HUES48 (cell line): ENCODE measurements at regions not wholly inside any gene's neighbourhood (a gene's known extent, or its start where the extent isn't known, plus 50 kb on each side); places are given as distances from the start of the nearest gene placed in this dataset.
"Not testable (repeated sequence)": the region's sequence is repeated elsewhere in the genome, so short reads cannot be mapped to it uniquely, and the experiment has no call there.

Source experiments
- H3K27ac ChIP-seq: one replicate; pipeline ENCODE4 v1.7.0; 2013; ENCODE audit warnings: low read depth, low read length, inconsistent platforms
- H3K27me3 ChIP-seq: 2 replicates; pipeline ENCODE4 v1.6.1; 2013; ENCODE audit warnings: mild to moderate bottlenecking, low read length; ENCODE audit not compliant: control insufficient read depth, insufficient read depth
- H3K36me3 ChIP-seq: 2 replicates; pipeline ENCODE4 v1.6.1; 2013; ENCODE audit warnings: low read length; ENCODE audit not compliant: control insufficient read depth, insufficient read depth
- H3K4me1 ChIP-seq: 2 replicates; pipeline ENCODE4 v1.6.1; 2013; ENCODE audit warnings: mild to moderate bottlenecking, low read length; ENCODE audit not compliant: control insufficient read depth, insufficient read depth
- H3K4me3 ChIP-seq: 2 replicates; pipeline ENCODE4 v1.5.1; 2013; ENCODE audit warnings: mild to moderate bottlenecking, low read depth, low read length
- H3K9ac ChIP-seq: 2 replicates; pipeline ENCODE4 v1.6.1; 2013; ENCODE audit warnings: mild to moderate bottlenecking, low read depth, low read length, moderate library complexity
- H3K9me3 ChIP-seq: 2 replicates; pipeline ENCODE4 v1.6.1; 2013; ENCODE audit warnings: low read length; ENCODE audit not compliant: control insufficient read depth, insufficient read depth

DNA sequence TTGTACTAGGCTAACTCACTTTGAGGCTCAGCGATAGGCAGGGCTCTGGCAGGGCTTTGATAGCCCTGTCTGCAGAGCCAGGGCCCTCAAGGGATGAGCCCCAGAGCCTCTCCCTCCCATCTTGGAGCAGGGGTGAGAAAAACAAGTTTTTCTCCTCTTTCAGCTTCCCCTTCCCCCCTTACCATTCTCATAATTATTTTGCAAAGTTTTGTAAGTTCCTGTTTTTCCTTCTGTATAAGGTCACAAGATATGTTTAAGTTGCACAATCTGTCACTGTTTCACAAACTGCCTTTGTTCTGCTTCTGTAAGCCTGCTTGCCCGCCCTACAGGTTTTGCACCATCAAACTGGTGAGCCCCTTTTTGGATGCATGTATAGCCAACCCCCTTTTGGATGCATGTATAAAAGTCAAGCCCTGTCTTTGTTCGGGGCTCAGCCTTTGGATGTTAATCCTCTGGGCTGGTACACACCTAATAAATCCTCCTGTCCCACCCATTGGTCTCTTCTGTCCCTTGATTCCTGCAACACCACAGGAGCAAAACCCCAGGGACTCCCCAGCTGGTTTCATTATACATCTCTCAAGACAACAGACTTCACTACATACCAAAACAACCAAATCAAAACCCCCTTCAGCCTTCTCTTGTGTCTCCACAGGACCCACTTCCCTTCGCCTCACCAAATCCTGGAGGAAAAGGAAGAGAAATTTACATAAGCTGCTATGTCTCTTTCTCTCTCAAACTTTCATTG lies 52.5 kb upstream of the RESF1 start:
- no peaks in the 10 kb centered on the region for H3K27me3 ChIP-seq
- H3K9ac ChIP-seq: no peak overlapping the region
- H3K9me3 ChIP-seq: peaks cover 41% of the 10 kb centered on the region
- no peak overlapping the region for H3K27ac ChIP-seq
- H3K4me1 ChIP-seq: no peaks in the 10 kb centered on the region
- no peaks in the 10 kb centered on the region for H3K36me3 ChIP-seq
- no peak overlapping the region for H3K4me3 ChIP-seq

DNA sequence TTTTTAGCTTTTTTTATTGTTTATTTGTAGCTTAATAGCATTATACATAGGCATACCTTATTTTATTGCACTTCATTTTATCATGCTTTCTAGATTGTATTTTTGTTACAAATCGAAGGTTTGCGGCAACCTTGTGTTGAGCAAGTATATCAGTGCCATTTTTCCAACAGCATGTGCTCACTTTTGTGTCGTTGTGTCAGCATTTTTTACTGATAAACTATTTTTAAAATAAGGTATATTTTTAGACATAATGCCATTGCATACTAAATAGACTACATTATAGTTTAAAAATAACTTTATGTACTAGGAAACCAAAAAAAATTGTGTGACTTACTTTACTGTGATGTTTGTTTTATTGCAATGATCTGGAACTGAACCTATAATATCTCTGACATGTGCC lies 56.2 kb upstream of the RESF1 start:
- H3K9ac ChIP-seq: no peak overlapping the region
- H3K27me3 ChIP-seq: no peaks in the 10 kb centered on the region
- no peaks in the 10 kb centered on the region for H3K4me1 ChIP-seq
- H3K27ac ChIP-seq: no peak overlapping the region
- no peaks in the 10 kb centered on the region for H3K36me3 ChIP-seq
- no peak overlapping the region for H3K4me3 ChIP-seq
- H3K9me3 ChIP-seq: peaks cover 23% of the 10 kb centered on the region

DNA sequence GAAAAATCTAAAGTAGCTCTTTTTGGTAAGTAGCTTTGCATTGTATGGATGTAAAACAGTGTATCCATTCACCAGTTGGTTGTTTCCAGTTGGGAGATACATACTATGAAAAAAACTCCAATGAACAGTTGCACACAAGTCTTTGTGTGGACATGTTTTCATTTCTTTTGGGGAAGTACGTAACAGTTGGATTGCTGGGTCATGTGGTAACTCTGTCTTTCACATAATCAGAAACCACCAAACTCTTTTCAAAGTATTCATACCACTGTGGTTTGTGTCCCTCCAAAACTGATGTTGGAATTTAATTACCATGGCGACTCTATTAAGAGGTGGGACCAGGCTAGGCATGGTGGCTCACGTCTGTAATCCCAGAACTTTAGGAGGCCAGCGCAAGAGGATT lies 58.9 kb upstream of the RESF1 start:
- Histone ChIP-seq H3K9me3 (no peaks in the 10 kb centered on the region), H3K4me3 (no peak overlapping the region), H3K27ac (no peak overlapping the region), H3K27me3 (no peaks in the 10 kb centered on the region), H3K9ac (no peak overlapping the region), H3K4me1 (peaks cover 5% of the 10 kb centered on the region), H3K36me3 (no peaks in the 10 kb centered on the region)

DNA sequence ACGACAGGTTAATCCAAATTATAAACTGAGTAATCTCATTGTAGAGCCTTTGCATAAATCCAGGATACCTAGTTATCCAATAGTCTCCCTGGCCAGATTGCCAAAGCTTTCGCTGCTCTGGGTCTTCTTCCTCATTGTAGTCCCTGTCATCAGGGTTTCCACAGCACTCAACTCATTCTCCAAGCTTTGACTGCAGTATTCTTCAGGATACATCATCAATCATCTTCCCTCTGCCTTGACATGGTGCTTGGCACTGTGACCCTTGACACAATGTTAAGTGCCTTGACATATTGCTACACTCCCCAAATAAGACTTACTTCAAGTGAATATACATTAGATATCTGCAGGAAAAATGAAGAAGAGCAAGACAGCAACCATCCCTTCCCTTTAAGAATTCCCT lies 60.1 kb upstream of the RESF1 start:
- H3K9ac ChIP-seq: no peak overlapping the region
- no peaks in the 10 kb centered on the region for H3K36me3 ChIP-seq
- no peaks in the 10 kb centered on the region for H3K27me3 ChIP-seq
- no peaks in the 10 kb centered on the region for H3K9me3 ChIP-seq
- H3K4me1 ChIP-seq: peaks cover 5% of the 10 kb centered on the region
- no peak overlapping the region for H3K27ac ChIP-seq
- no peak overlapping the region for H3K4me3 ChIP-seq

DNA sequence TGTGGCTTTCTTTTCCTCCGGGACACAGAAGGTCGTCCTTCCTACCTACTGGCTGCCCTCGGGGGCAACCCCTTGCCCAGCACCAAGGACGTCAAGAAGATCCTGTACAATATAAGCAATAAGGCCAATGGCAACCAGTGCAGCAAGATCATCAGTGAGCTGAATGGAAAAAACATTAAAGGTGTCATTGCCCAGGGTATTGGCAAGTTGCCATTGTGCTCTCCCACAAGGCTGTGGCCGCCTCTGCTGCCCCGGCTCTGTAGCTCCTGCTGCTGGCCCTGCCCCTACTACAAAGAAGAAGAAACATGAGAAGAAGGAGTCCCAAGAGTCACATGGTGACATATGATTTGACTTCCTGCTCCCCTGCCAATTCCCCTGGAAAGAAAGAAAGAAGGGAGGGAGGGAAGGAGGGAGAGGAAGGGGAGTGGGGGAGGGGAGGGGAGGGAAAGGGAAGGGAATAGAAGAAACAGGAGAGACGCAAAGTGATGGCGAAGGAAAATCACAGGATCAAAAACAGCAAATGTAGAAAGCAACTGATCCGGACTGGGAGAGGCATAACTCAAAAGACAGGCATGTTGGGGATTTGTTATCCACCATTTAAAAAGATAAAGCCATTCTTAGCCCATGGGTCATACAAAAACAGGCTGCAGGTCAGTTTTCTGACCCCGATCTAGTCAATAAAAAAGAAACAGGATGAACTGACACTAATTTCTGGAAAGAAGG lies 61.3 kb upstream of the RESF1 start:
- peaks cover 5% of the 10 kb centered on the region for H3K4me1 ChIP-seq
- H3K9me3 ChIP-seq: no peaks in the 10 kb centered on the region
- no peak overlapping the region for H3K4me3 ChIP-seq
- H3K36me3 ChIP-seq: no peaks in the 10 kb centered on the region
- no peaks in the 10 kb centered on the region for H3K27me3 ChIP-seq
- H3K9ac ChIP-seq: no peak overlapping the region
- H3K27ac ChIP-seq: no peak overlapping the region

DNA sequence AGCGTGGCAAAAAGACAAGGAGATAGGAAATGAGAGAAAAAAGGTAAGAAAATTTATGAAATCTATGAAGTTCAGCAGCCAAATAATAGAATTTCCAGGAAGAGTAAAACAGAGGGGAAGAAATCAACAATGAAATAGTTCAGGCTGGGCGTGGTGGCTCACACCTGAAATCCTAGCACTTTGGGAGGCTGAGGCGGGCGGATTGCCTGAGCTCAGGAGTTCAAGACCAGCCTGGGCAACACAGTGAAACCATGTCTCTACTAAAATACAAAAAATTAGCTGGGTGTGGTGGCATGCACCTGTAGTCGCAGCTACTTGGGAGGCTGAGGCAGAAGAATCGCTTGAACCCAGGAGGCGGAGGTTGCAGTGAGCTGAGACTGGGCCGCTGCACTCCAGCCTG lies 62.1 kb upstream of the RESF1 start:
- not testable (repeated sequence) for H3K36me3 ChIP-seq, H3K27ac ChIP-seq, H3K9me3 ChIP-seq, H3K4me3 ChIP-seq, H3K4me1 ChIP-seq, H3K27me3 ChIP-seq, H3K9ac ChIP-seq

DNA sequence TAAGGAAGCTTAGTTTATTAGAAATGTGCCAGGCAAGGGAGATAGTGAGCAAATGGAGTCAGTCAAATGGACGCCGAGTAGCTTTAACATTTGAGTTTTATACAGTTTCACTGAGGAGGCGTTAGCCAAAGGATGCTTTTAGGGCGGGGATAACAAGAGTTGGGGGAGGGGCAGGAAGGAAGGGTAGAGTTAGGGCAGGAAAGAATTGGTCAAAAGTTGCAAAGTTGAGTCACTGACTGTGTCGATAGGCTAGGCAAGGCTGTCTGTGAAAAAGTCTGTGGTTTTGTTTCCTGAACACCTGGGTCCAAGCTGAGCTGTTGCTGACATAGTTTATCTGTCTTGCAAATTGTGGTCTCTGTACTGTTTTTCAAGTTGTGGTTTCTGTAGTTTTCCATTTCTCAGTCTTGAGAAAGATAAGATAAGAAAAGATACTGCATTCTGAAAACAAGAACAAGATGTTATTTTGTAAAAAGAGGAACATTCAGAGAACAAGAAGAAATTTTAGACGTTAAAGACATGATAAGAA lies 62.6 kb upstream of the RESF1 start:
- H3K4me3 ChIP-seq: no peak overlapping the region
- H3K9me3 ChIP-seq: no peaks in the 10 kb centered on the region
- H3K27me3 ChIP-seq: no peaks in the 10 kb centered on the region
- H3K27ac ChIP-seq: no peak overlapping the region
- peaks cover 5% of the 10 kb centered on the region for H3K4me1 ChIP-seq
- H3K36me3 ChIP-seq: no peaks in the 10 kb centered on the region
- no peak overlapping the region for H3K9ac ChIP-seq

DNA sequence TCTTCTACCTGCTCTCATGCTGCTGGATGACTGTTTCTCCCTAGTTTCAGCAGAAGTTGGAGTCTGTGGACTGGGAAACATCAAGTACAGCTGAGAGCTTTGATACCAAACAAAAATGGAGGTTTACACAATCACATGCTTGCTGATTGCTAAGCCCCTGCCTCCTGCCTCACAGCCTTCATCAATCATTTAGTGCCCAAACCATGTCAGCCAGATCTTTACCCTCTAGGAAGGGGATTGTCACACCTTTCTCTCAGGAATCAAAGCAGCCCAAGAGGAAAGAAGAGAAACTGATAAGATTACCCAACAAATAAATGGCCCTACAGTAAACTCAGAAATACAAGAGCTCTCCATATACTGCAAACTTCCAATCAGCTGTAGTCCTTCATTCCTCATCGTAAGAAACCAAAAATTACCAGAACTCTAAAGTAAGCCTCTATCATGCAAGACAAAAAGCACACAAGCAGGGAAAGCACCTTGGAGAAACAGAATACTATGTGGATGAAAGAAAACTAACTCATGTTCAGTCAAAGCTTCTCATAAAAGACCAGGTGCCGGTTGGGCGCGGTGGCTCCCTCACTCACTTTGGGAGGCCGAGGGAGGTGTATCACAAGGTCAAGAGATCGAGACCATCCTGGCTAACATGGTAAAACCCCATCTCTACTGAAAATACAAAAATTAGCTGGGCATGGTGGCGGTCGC lies 63.6 kb upstream of the RESF1 start:
- Histone ChIP-seq H3K9ac (no peak overlapping the region), H3K27me3 (no peaks in the 10 kb centered on the region), H3K36me3 (no peaks in the 10 kb centered on the region), H3K4me1 (peaks cover 5% of the 10 kb centered on the region), H3K9me3 (no peaks in the 10 kb centered on the region), H3K4me3 (no peak overlapping the region), H3K27ac (no peak overlapping the region)

DNA sequence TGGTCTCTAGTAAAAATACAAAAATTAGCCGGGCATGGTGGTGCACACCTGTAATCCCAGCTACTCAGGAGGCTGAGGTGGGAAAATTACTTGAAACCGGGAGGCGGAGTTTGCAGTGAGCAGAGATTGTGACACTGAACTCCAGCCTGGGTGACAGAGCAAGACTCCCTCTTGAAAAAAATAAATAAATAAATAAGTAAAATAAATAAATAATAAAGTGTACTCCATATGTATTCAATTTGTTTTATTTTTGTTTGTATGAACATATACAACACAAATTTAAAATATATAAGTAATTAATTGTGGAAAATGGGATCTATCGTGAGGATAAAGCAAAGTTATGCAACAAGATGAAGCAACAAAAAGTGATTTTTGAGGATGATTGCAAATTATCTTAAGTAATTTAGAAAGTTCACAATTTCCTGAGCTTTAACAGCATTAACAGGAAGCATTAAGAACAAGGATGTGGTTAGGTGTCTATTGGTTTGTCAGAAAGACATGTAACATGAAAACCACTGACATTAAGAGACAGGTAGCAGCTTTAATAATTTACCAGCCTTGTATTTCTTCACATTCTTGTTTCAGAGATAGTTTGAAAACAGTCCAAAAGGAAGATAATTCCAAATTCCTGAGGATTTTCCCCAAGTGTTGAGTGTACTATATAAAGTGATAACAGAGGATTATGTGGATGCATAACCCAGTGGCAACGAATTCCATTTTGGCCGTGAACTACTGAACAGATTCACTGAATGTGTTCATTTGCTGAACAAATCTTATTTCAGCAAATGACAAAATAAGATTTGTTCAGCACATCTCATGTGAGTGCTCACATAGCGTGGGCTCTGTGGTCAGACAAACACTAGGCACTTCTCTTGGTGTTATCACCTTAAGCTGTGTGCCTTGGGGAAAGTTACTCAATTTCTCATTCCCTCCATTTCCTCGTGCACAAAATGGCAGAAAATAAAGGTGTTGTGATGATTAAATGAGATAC lies 68.6 kb upstream of the RESF1 start:
- no peak overlapping the region for H3K9ac ChIP-seq
- peaks cover 7% of the 10 kb centered on the region; the same call in 1 of the 2 replicates for H3K9me3 ChIP-seq
- no peaks in the 10 kb centered on the region for H3K4me1 ChIP-seq
- H3K36me3 ChIP-seq: no peaks in the 10 kb centered on the region
- no peak overlapping the region for H3K4me3 ChIP-seq
- no peak overlapping the region for H3K27ac ChIP-seq
- H3K27me3 ChIP-seq: no peaks in the 10 kb centered on the region

DNA sequence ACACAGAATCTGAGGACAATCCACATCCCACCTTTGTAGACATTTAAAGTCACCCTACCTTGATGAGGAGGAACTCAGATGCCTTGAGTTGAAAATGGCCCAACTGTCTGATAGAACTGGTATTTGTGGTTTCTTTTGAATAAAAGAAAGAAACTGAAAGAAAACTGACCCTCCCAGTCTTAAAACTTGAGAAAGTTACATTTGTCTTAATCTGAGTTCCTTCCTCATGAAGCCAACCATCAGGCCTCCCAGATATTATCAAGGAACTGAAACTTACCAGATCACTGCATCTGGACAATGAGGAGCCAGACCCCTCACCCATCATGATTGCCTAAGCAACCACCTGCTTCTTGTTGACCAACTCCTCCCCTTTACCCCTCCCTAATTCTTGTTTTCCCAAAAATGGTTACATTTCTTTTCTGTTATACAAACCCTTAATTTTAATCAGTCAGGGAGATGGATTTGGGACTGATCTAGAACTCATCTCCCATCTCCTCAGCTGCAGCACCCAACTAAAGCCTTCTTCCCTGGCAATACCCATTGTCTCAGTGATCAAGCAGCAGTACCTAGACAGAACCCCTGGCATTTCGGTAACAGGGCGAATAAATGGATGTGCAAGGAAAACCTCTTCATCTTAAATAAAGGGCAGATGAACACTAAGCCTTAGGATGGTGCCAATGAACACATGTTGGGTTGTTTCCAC lies 72.0 kb upstream of the RESF1 start:
- peaks cover 12% of the 10 kb centered on the region for H3K9me3 ChIP-seq
- H3K4me1 ChIP-seq: no peaks in the 10 kb centered on the region
- no peaks in the 10 kb centered on the region for H3K36me3 ChIP-seq
- H3K27me3 ChIP-seq: no peaks in the 10 kb centered on the region
- no peak overlapping the region for H3K27ac ChIP-seq
- H3K4me3 ChIP-seq: no peak overlapping the region
- no peak overlapping the region for H3K9ac ChIP-seq
